ENCODE measurements at regions not wholly inside any gene's neighbourhood (a gene's known extent, or its start where the extent isn't known, plus 50 kb on each side); places are given as distances from the start of the nearest gene placed in this dataset.

DNA sequence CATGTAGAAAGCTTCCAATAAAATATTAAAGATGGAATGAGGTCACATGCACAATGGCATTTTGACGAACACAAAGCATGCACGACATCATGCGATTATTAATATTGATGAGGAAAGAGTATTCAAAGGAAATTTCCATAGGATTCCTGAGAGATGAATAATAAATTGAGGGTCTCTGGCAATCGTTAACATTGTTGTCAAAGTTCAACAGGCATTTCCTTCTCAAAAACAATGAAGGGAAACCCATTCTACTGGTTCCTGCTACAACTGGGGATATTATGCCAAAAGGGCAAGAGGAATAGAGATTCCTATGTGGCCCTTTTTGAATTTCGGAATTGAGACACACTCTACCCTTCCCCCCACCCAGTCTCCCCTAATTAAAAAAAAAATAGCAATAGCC is 128.3 kb upstream of the NUDT7 start:
- TF ChIP-seq EP300 (IDR thresholded peaks at IDR 0.05), result no peak
- TF ChIP-seq, protein P1, sequence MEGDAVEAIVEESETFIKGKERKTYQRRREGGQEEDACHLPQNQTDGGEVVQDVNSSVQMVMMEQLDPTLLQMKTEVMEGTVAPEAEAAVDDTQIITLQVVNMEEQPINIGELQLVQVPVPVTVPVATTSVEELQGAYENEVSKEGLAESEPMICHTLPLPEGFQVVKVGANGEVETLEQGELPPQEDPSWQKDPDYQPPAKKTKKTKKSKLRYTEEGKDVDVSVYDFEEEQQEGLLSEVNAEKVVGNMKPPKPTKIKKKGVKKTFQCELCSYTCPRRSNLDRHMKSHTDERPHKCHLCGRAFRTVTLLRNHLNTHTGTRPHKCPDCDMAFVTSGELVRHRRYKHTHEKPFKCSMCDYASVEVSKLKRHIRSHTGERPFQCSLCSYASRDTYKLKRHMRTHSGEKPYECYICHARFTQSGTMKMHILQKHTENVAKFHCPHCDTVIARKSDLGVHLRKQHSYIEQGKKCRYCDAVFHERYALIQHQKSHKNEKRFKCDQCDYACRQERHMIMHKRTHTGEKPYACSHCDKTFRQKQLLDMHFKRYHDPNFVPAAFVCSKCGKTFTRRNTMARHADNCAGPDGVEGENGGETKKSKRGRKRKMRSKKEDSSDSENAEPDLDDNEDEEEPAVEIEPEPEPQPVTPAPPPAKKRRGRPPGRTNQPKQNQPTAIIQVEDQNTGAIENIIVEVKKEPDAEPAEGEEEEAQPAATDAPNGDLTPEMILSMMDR (IDR thresholded peaks at IDR 0.05), result no peak
